Mucosa of descending colon (tissue), 3 donors: ENCODE measurements at regions not wholly inside any gene's neighbourhood (a gene's known extent, or its start where the extent isn't known, plus 50 kb on each side); places are given as distances from the start of the nearest gene placed in this dataset.
"Not testable (repeated sequence)": the region's sequence is repeated elsewhere in the genome, so short reads cannot be mapped to it uniquely, and the experiment has no call there.

ENCODE experiments used
- ATAC-seq: fragments of 200-7000 bp; cut with Tn5 transposase; one replicate; pipeline ENCODE4 v1.9.1; 2020; ENCODE audit warnings: mild to moderate bottlenecking, moderate library complexity
- DNase-seq, 3 donors: peaks; one replicate each; pipeline ENCODE4 v3.0.0-alpha.2; 2020
- H3K36me3 ChIP-seq: fragments of 200-600 bp; one replicate; pipeline ENCODE4 v1.8.0; 2021; ENCODE audit warnings: low read depth, mild to moderate bottlenecking
- H3K4me1 ChIP-seq: fragments of 200-600 bp; one replicate; pipeline ENCODE4 v1.8.0; 2021; ENCODE audit warnings: low read depth, mild to moderate bottlenecking
- H3K4me3 ChIP-seq: fragments of 200-600 bp; one replicate; pipeline ENCODE4 v1.8.0; 2021; ENCODE audit warnings: mild to moderate bottlenecking
- H3K9me3 ChIP-seq: fragments of 200-600 bp; one replicate; pipeline ENCODE4 v1.8.0; 2021; ENCODE audit warnings: mild to moderate bottlenecking
- intact Hi-C, 2 donors: fragments of 100-400 bp; cut with DNase I in 1 of 2; cut with micrococcal nuclease in 1 of 2; formaldehyde crosslinking; loops; one replicate each; pipeline versions ENCODE4 v1.11.0 to v1.11.1; 2022; cut with DNase I, micrococcal nuclease
- TF ChIP-seq, protein P1 (sequence below): fragments of 200-600 bp; IDR thresholded peaks from one replicate; pipeline ENCODE4 v1.8.0; 2022; ENCODE audit warnings: antibody characterized with exemption, mild to moderate bottlenecking
- donor health status: DM: no; HTN: no; CAD: no; lungs with moderate emphysema.
- donor health status: DM: no; HTN: no; CAD: no.
- donor health status: DM: no; HTN: yes; CAD: no.

DNA sequence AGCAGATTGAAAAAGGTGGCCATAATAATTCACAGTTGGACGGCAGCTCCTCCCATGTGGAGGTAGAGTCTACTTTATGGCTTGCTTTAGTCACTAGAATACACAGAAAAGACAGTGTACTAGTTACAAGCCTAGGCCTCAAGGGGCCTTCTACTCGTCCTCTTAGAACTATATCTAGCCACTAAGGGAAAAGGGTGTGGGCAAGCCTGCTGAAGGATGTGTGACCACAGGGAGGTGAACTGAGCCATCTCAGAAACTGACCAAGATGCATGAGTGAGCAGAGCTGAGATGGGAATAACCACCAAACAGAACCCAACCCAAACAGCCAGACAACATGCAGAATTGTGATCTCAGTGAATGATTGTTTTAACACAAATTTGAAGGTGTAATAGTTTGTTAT is 335.6 kb upstream of the LMCD1 start:
- TF ChIP-seq, protein P1, sequence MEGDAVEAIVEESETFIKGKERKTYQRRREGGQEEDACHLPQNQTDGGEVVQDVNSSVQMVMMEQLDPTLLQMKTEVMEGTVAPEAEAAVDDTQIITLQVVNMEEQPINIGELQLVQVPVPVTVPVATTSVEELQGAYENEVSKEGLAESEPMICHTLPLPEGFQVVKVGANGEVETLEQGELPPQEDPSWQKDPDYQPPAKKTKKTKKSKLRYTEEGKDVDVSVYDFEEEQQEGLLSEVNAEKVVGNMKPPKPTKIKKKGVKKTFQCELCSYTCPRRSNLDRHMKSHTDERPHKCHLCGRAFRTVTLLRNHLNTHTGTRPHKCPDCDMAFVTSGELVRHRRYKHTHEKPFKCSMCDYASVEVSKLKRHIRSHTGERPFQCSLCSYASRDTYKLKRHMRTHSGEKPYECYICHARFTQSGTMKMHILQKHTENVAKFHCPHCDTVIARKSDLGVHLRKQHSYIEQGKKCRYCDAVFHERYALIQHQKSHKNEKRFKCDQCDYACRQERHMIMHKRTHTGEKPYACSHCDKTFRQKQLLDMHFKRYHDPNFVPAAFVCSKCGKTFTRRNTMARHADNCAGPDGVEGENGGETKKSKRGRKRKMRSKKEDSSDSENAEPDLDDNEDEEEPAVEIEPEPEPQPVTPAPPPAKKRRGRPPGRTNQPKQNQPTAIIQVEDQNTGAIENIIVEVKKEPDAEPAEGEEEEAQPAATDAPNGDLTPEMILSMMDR = no peak
- intact Hi-C loops = no loop called here

DNA sequence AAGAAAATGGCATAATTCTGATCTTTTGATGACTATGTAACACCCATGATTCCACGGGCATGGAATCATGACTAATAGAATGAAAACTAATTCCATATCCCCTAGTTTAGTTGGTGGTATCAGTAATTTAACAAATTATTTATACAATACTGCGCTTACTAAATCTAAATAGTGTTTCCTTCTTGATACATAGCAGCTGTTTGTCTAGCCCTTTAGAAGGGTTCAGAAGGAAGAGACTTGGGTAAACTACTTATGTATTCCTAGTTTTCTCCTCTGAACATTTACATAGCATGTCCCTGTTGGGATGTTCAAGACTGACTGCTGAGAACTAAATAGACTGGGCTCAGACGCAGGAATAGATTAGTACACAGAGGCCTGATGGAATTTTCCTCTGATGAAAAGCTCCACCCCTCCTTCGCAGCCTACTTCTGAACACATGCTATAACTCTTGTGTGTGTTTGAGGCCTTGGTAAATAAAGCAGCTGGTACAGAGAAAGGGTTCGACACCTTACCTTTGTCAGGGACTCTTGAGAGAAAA is 330.6 kb upstream of the LMCD1 start:
- Histone ChIP-seq H3K4me1 (no peaks in the 10 kb centered on the region), H3K9me3 (no peaks in the 10 kb centered on the region), H3K36me3 (no peaks in the 10 kb centered on the region), H3K4me3 (no peak overlapping the region)
- TF ChIP-seq, protein P1 = no peak
- DNase-seq (no peak), ATAC-seq (no peak)
- intact Hi-C loops = no loop called here

More for the DNA sequence above, 335.6 kb upstream of the LMCD1 start:
- DNase-seq (no peak), ATAC-seq (no peak)
- Histone ChIP-seq H3K4me1 (no peaks in the 10 kb centered on the region), H3K4me3 (no peak overlapping the region), H3K9me3 (no peaks in the 10 kb centered on the region), H3K36me3 (no peaks in the 10 kb centered on the region)

DNA sequence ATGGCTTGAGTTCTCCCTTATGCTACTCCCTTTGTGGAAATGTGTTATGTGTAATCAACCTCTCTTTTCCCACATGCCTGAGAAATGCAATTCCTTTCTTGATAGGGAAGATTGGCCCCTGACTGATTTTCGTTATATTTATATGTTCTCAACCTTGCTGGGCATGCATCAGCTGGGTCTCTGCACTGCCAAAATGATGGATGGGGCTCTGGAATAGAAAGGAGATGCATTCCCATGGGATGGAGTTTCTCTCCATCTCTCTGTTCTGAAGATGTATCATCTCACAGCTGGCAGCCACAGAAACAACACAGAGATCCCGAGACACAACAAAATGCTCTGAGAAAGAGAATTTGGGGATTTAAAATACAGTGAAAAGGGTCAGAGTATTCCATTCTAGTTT is 327.7 kb upstream of the LMCD1 start:
- no peak for ATAC-seq
- H3K9me3 ChIP-seq = no peaks in the 10 kb centered on the region
- TF ChIP-seq, protein P1 = no peak
- DNase-seq = no peak
- H3K4me1 ChIP-seq = no peaks in the 10 kb centered on the region
- H3K4me3 ChIP-seq = no peak overlapping the region
- intact Hi-C loops = no loop called here
- H3K36me3 ChIP-seq = no peaks in the 10 kb centered on the region

DNA sequence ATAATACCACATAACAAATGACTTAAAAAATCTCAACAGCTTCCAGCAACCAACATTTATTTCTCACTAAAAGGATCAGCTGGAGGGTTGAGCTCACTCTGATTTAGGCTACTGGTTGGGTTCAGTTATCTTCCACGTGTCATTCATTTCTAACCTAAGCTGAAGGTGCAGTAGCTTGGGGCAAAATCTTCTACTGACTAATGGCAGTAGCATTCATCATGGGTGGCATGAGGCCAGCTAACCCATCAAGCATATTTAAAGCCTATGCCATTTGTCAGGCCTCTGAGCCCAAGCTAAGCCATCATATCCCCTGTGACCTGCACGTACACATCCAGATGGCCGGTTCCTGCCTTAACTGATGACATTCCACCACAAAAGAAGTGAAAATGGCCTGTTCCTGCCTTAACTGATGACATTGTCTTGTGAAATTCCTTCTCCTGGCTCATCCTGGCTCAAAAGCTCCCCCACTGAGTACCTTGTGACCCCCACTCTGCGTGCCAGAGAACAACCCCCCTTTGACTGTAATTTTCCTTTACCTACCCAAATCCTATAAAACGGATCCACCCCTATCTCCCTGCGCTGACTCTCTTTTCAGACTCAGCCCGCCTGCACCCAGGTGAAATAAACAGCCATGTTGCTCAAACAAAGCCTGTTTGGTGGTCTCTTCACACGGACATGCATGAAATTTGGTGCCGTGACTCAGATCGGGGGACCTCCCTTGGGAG is 324.7 kb upstream of the LMCD1 start:
- H3K9me3 ChIP-seq, H3K4me1 ChIP-seq, intact Hi-C loops, ATAC-seq, H3K36me3 ChIP-seq, DNase-seq, H3K4me3 ChIP-seq: not testable (repeated sequence)

DNA sequence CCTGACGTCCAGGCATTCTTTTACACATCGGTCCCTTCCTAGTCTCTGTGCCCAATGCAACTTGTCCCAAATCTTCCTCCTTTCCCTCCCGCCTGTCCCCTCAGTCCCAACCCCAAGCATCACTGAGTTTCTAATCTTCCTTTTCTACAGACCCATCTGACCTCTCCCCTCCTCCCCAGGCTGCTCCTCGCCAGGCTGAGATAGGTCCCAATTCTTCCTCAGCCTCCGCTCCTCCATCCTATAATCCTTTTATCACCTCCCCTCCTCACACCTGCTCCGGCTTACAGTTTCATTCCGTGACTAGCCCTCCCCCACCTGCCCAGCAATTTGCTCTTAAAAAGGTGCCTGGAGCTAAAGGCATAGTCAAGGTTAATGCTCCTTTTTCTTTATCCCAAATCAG is 323.1 kb upstream of the LMCD1 start:
- H3K4me1 ChIP-seq, H3K9me3 ChIP-seq, H3K4me3 ChIP-seq, intact Hi-C loops, ATAC-seq, H3K36me3 ChIP-seq, DNase-seq: not testable (repeated sequence)

DNA sequence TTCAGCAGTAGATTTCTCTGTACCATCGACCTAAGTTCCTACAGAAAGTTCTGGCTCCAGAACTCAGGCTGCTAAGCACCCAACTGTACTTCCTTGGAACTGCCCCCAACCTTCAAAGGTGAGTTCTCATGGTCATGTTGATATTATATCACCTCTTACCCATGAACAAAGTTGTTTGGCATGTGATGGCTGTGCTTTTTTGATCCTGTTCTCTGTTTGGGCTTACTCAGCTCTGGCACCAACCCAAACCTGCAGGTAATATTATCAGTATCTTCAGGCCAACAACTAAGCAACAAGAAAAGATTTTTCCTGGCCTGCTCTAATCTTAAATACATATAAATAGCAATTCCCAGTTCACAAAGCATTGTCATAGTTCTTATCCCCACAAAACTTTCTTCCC is 318.7 kb upstream of the LMCD1 start:
- Histone ChIP-seq H3K4me3 (no peak overlapping the region), H3K36me3 (no peaks in the 10 kb centered on the region), H3K9me3 (no peaks in the 10 kb centered on the region), H3K4me1 (no peaks in the 10 kb centered on the region)
- TF ChIP-seq, protein P1 = no peak
- DNase-seq = no peak
- intact Hi-C loops = no loop called here
- ATAC-seq = no peak

DNA sequence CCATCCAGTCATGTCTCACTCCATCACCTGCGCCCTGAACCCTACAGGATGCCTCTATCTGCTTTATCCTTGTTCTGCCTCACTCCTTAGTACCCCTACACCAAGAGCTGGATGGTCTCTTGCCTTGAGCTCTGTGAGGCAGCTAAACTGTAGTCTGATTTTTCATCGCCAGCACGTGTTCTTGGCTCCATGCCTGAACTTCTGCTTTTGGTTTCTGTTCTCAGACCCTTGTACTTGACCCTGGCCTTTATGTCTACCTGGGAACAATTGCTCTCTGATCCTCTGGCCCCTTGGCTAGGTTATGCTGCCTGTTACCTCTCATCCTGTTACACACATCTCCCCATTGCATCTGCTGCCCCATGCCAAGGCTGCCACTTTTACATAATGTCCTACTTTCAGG is 318.0 kb upstream of the LMCD1 start:
- no peak overlapping the region for H3K4me3 ChIP-seq
- intact Hi-C loops = no loop called here
- H3K9me3 ChIP-seq = no peaks in the 10 kb centered on the region
- ATAC-seq = no peak
- no peaks in the 10 kb centered on the region for H3K36me3 ChIP-seq
- TF ChIP-seq, protein P1 = no peak
- DNase-seq = peak in 1 of 3 donors; percentile 4
- no peaks in the 10 kb centered on the region for H3K4me1 ChIP-seq
